Stimulated activated CD8-positive, alpha-beta memory T cell treated with anti-CD3 and anti-CD28 coated beads, Interleukin-4, amount 100 ng/mL, for 24 hours (primary cell): ENCODE measurements at regions not wholly inside any gene's neighbourhood (a gene's known extent, or its start where the extent isn't known, plus 50 kb on each side); places are given as distances from the start of the nearest gene placed in this dataset.

Source experiments
- DNase-seq: peaks from one replicate; pipeline ENCODE4 v3.0.0-alpha.2; 2020; ENCODE audit warnings: low read depth

DNA sequence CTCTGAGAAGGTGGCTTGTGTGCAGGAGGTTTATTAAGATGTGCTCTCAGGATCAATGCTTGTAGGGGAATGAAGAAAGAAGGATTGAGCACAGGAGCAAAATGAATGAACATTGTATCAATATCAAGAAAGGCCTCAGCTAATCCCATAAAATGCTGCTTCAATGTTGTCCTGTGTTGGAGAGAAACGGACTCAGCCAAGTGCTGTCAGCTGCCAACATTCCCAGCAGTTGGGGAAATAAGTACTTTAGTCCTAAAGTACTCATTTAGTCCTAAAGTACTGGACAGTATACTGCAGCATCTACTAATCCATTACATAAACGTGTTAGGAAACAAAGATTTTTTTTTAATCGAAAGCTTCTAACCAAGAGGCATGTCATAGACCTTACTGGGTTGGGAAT, 255.9 kb downstream of the SEC23A start:
- DNase-seq = no peak

DNA sequence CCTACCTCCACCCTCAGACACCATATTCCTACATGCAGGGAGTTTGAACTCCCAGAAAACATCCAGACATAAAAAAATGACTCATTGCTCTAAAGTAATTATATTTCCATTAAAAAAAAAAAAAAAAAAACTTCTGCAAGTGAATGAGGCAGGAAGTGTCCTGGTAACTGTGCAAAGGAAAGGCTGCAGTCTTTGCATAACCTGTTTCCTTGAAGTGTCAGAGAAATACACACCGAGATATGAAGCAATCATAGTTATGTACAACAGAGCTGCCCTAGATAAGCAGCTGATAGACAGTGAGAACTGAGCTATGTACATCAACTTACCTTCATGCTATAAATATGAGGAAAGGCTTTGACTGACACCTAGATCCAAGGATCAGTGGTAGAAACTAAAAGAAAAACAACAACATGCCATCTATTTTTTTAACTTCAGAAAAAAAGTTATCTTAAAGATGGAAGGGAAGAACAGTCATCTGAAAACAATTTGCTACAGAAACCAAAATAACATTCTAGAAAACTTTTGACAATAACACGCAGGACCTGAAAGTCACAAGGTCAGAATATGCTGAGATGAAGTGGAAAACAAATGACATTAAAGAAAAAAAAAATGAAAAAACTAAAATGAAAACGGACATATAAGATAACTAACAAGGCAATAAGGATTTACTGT, 263.2 kb downstream of the SEC23A start:
- no peak for DNase-seq

GRCh38 chr14:38838979-38839323, 264.1 kb downstream of the SEC23A start:
- DNase-seq = no peak

DNA sequence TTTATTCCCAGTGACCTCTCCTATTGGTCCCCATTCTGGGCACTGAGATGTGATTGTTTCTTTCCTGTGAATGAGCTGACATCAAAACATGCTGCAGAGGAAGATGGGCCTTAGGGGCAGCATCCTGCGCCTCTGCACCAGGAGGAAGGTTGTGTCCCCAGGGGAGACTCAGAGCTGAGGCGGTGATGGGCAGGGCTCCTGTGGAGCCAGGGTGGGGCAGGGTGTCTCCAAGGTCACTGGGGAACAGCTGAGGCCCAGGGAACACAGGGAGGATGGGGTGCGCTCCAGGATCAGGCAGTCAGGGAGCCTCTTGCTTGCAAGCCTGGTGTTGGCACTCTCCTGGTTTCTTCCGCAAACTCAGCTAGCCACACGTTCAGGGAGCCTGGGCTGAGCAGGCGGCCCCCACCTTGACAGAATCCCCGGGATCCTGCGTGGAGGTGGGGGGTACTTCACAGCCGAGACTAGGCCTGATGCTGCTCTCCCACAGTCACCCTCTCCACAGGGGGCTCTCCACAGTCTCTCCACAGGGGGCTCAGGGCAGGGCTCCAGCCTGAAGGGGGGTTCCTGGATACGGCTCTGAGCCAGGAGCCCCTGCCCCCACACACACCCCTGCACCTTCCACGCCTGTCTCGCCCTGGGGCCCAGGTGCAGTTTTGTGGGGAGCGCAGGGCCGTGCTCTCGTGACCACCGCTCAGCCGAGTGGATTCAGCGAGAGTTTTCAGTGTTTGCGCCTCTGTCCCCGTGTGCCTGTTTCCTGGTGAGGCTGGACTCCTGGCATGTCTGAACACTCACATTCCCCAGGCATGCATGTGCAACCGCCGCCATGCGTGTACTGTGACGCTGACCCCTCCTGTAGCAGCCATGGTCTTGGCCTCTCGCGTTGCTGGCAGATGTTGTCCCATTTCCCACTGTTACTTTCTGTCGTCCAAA, 264.7 kb downstream of the SEC23A start:
- no peak for DNase-seq

DNA sequence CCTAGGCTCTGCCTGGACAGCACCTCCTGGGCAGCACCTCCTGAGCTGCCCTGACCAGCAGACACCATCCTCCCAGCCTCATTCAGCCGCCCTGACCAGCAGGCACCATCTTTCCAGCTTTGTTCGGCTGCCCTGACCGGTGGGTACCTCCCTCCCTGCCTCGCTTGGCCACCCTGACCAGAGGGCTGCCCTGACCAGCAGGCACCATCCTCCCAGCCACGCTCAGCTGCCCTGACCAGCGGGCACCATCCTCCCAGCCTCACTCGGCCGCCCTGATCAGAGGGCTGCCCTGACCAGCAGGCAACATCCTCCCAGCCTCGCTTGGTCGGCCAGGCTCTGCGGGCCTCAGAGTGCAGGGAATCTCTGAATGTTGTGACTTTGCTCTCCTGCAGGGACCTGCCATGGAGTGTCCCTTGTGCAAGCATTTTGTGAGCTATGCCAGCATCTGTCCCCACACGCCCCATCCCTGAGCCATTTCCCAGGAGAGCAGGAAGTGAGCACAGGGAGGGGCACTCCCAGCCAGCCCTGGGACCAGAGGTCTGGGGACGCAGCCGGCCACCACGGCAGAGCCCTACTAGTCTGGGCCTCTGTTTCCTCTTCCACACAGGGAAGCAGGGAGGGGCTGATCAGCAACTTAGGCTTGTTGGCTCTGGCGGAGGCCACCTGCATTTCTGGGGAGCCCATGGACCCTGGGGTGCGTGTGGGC, 265.5 kb downstream of the SEC23A start:
- no peak for DNase-seq

DNA sequence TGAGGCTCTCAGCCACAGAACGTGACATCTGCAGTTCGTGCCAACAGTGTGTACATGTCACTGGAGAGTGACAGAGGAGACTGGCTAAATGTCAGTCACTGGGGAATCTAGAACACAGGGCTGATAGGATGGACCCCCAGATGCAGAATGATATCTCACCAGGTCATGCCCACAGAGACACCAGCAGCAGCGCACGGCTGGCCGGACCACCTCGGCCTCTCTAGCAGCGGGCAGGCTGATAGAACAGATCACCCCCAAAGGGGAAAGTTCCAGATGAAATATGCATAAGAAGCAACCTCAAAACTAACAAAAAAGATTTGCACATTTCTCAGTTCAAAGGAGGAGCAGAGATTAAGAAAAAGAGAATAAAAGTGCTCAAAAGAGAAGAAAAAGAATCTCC, 266.5 kb downstream of the SEC23A start:
- DNase-seq = no peak

DNA sequence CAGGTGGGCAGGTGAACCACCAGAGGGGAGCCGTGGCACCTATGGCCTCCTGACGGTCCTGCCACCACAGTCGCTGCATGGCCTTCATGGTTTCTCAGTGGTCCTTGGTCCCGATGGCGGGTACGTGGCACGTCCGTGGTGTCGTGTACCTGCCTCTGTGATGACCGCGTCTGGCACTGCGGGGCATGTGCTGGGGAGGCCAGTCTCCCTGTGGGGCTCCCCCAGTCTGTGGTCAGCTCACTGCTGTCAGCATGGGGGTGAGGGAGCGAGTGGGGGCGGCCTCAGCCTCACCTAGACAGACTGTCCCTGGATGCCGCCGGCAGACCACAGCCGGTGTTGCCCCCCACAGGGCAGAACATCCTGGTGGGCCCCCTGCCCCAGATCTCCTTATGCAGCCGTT, 267.2 kb downstream of the SEC23A start:
- DNase-seq = no peak

DNA sequence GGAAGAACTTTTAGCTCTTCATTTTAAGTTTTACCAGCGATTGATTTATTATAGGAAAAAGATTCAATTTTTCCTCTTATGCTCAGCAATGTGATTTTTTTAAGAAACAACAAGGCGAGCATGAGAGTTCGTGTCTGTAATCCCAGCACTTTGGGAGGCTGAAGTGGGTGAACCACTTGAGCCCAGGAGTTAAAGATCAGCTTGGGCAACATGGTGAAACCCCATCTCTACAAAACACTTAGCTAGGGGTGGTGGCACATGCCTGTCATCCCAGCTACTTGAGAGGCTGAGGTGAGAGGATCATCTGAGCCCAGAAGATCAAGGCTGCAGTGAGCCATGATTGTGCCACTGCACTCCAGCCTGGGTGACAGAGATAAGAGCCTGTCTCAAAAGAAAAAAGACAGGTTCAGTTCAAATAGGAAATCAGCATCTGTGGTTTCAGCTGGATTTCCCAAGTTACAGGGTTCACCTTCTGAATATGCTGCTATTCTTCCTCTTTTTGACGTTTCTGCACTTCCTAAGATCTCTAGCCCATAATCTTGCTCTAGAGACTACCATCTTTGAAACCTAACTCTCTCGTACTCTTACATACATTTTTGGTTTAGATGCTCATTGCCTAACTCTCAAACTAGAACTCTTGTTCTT, 274.7 kb downstream of the SEC23A start:
- no peak for DNase-seq

- DNase-seq = no peak
These were observed 278.3 kb downstream of the SEC23A start for GRCh38 chr14:38824706-38825105.

GRCh38 chr14:38818555-38818954, 284.5 kb downstream of the SEC23A start:
- no peak for DNase-seq

DNA sequence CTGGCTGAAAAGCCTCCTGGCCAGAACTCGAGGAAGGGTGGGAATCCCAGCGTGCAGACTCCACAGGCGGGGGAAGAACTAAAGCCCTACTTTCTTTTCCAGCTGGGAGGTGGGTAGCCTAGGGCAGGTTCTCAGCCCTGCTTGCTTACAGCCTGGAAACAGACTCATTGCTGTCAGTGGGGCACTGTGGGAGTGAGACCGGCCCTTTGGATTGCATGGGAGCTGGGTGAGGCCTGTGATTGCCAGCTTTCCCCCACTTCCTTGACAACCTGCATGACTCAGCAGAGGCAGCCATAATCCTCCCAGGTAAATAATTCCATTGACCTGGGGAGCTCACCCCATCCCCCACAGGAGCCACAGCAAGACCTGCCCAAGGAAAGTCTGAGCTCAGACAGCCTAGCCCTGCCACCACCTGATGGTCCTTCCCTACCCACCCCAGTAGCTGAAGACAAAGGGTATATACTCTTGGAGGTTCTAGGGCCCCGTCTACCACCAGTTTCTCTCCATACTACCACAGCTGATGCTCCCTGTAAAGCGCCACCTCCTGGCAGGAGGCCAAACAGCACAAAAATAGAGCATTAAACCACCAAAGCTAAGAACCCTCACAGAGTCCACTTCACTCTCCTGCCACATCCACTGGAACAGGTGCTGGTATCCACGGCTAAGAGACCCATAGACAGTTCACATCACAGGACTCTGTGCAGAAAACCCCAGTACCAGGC, 294.1 kb downstream of the SEC23A start:
- no peak for DNase-seq

DNA sequence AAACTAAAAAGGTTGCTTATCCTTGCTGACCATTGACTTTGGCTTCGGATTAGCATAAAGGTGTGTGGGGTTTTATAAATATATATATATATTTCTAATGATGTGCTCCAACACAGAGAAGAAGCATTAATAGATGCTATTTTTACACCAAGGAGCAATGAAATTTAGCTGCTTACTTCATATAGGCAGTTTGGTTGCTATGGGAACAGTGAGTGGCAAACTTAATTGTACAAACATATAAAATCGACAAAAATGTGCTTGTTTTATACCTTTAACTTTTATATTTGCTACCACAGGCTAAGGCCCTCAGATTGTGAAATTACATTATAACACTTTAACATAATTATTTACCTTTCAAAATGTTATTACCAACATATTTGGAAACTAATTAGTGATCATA, 303.4 kb downstream of the SEC23A start:
- no peak for DNase-seq

- DNase-seq = no peak
These were observed 308.4 kb downstream of the SEC23A start for GRCh38 chr14:38794677-38795076.

DNA sequence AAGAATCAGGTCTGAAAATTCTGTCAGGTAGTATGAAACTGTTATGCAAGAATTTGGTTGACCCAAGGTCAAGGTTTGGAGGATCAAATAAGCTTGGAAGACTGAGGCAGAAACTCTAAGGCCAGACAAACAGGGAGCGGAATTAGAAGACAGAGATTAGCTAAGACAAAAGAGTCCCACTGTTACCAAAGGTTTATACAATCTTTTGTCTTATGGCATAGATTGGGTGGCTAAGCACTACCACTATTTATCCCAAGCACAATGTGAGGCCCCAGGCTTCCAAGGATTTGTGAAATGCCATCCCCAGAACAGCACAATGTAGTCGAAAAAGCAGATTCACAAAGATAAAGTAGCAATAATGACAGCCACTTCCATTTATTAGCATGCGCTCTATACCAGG, 311.2 kb downstream of the SEC23A start:
- DNase-seq = no peak

DNA sequence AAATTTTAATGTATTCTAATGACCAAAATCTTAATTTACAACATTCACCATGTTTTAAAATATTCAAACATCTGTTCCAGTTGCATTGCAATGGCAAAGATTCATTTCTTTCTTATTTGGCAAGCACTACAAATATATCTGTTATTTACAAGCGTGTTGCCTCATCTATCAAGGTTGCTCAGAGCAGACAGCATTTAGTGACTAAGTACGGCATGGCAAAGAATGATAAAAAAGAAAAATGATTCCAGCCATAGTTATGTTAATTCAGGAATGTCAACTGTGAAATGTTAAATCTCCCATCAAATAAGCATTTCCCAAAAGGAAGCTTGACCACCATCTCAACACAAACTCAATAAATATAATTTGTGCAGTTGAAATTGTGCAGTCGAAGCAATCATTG, 312.1 kb downstream of the SEC23A start:
- DNase-seq = no peak

DNA sequence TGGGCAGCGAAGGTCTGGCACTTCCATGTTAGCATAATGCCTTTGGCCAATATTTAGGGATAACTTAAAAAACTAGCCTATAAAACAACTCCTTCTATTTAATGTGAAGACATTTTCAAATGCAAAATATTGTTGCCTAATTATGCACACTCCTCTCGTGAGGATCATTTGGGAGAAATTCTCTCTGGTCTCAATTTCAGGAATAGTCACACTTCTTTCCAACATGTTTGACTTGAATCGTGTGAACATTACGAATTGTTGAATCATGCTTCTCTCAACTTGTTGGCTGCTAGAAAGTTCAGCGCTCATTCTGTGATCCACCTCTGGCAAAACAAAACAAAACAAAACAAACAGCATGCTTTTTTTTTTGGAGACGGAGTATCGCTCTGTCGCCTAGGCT, 313.2 kb downstream of the SEC23A start:
- DNase-seq = no peak

DNA sequence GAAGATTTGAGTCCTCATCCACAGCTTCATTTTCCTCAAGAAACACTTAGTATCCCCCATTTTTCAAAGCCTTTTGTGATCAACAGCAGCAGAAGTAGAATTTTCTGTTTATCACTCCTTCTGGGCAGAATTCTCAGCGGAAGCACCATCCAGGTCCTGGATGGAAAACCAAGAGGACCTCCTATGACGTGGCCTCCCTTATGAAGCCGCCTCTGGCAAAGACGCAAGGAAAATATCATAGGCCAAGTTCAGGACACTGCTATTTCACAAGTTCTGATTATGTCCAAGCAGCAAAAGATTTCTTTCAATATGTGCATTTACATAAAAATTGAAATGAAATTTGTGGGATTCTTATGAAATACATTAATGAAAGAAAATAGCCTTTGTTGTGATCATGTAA, 315.0 kb downstream of the SEC23A start:
- no peak for DNase-seq

GRCh38 chr14:38786921-38787320, 316.1 kb downstream of the SEC23A start:
- DNase-seq = no peak

GRCh38 chr14:38777401-38777800, 325.6 kb downstream of the SEC23A start:
- no peak for DNase-seq

GRCh38 chr14:38775986-38776385, 327.0 kb downstream of the SEC23A start:
- no peak for DNase-seq

- no peak for DNase-seq
These were observed 328.9 kb downstream of the SEC23A start for GRCh38 chr14:38774162-38774561.

- DNase-seq = no peak
These were observed 332.8 kb downstream of the SEC23A start for GRCh38 chr14:38770251-38770650.
